ENCODE measurements at regions not wholly inside any gene's neighbourhood (a gene's known extent, or its start where the extent isn't known, plus 50 kb on each side); places are given as distances from the start of the nearest gene placed in this dataset.

GRCh38 chr1:168913711-168914463, 184.9 kb upstream of the DPT start:
- Histone ChIP-seq H3K9me3 (no peaks in the 10 kb centered on the region), H3K4me1 (peaks cover 0 to 1% (median 0%) of the 10 kb centered on the region in 4 donors), H3K36me3 (no peaks in the 10 kb centered on the region), H3K27me3 (no peaks in the 10 kb centered on the region), H3K27ac (no peak overlapping the region), H3K4me3 (no peak overlapping the region)
- no peak for DNase-seq
- ATAC-seq (ENCODE audit: low FRiP score in 2 of 2), result no peak
- no peak for TF ChIP-seq CTCF (IDR thresholded peaks at IDR 0.05)
- no peak for TF ChIP-seq EP300 (IDR thresholded peaks at IDR 0.05)
- no peak for TF ChIP-seq POLR2A (IDR thresholded peaks at IDR 0.05)
- no peak for TF ChIP-seq POLR2AphosphoS5 (IDR thresholded peaks at IDR 0.05)
- WGBS, 2 donors, result 80 to 85% methylated on average over 4 of the region's 4 CpGs

GRCh38 chr1:168917309-168917708, 188.3 kb upstream of the DPT start:
- TF ChIP-seq CTCF (IDR thresholded peaks at IDR 0.05) (no peak), EP300 (IDR thresholded peaks at IDR 0.05) (no peak), POLR2A (IDR thresholded peaks at IDR 0.05) (no peak), POLR2AphosphoS5 (IDR thresholded peaks at IDR 0.05) (no peak)
- H3K27ac ChIP-seq, result no peak overlapping the region
- H3K9me3 ChIP-seq, result no peaks in the 10 kb centered on the region
- no peak for ATAC-seq (ENCODE audit: low FRiP score in 2 of 2)
- 65 to 77% methylated on average over 2 of the region's 2 CpGs for WGBS, 2 donors
- peaks cover 17 to 26% (median 20%) of the 10 kb centered on the region in 4 donors for H3K4me1 ChIP-seq
- no peak for DNase-seq
- H3K36me3 ChIP-seq, result no peaks in the 10 kb centered on the region
- H3K27me3 ChIP-seq, result no peaks in the 10 kb centered on the region
- no peak overlapping the region for H3K4me3 ChIP-seq

- TF ChIP-seq POLR2AphosphoS5 (IDR thresholded peaks at IDR 0.05) (no peak), EP300 (IDR thresholded peaks at IDR 0.05) (no peak), POLR2A (IDR thresholded peaks at IDR 0.05) (no peak), CTCF (IDR thresholded peaks at IDR 0.05) (no peak)
- Histone ChIP-seq H3K9me3 (no peaks in the 10 kb centered on the region), H3K27ac (no peak overlapping the region), H3K4me1 (peaks cover 17 to 26% (median 20%) of the 10 kb centered on the region in 4 donors), H3K36me3 (no peaks in the 10 kb centered on the region), H3K27me3 (no peaks in the 10 kb centered on the region), H3K4me3 (no peak overlapping the region)
- no peak for DNase-seq
- no peak for ATAC-seq (ENCODE audit: low FRiP score in 2 of 2)
- WGBS, 2 donors, result 100% methylated on average over 2 of the region's 2 CpGs
Measured at GRCh38 chr1:168917796-168918195, 188.7 kb upstream of the ATP1B1 start.

- TF ChIP-seq POLR2AphosphoS5 (IDR thresholded peaks at IDR 0.05) (no peak), EP300 (IDR thresholded peaks at IDR 0.05) (no peak), CTCF (IDR thresholded peaks at IDR 0.05) (no peak), POLR2A (IDR thresholded peaks at IDR 0.05) (no peak)
- no peak for DNase-seq
- no peaks in the 10 kb centered on the region for H3K9me3 ChIP-seq
- ATAC-seq (ENCODE audit: low FRiP score in 2 of 2), result no peak
- H3K27me3 ChIP-seq, result no peaks in the 10 kb centered on the region
- no peaks in the 10 kb centered on the region for H3K36me3 ChIP-seq
- H3K4me1 ChIP-seq, result peaks cover 17 to 26% (median 20%) of the 10 kb centered on the region in 4 donors
- H3K4me3 ChIP-seq, result no peak overlapping the region
- H3K27ac ChIP-seq, result no peak overlapping the region
- 82 to 88% methylated on average over 5 of the region's 5 CpGs for WGBS, 2 donors
Measured at GRCh38 chr1:168918860-168919741, 187.4 kb upstream of the ATP1B1 start.

Data from upper lobe of left lung (tissue), 6 donors.